Stimulated activated CD4-positive, alpha-beta T cell treated with anti-CD3 and anti-CD28 coated beads, Interleukin-4, amount 100 ng/mL, for 4 hours (primary cell): ENCODE measurements at regions not wholly inside any gene's neighbourhood (a gene's known extent, or its start where the extent isn't known, plus 50 kb on each side); places are given as distances from the start of the nearest gene placed in this dataset.

Experiments used
- DNase-seq, 2 experiments: peaks; one replicate each; pipeline ENCODE4 v3.0.0-alpha.2; 2020

DNA sequence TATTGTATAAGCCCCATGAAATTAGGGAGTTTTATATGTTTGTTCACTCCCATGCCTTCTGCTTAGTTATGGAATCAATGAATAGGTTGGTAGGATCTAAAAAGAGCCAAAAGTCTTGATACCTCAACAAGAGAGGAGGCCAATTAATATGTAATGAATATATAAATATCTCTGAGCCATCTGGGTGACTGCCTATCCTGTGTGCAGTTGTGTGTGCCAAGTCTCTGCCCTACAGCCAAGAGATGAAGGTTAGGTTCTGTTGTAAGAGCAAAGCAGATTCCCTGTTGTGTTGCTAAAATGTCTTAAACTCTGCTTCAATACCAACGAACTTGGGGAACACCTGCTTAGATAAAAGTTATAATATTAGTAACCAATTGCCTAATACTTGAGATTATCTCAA lies 61.8 kb upstream of the GORAB start:
- DNase-seq = no peak

GRCh38 chr1:170471398-170472053 lies 60.4 kb upstream of the GORAB start:
- DNase-seq = no peak

DNA sequence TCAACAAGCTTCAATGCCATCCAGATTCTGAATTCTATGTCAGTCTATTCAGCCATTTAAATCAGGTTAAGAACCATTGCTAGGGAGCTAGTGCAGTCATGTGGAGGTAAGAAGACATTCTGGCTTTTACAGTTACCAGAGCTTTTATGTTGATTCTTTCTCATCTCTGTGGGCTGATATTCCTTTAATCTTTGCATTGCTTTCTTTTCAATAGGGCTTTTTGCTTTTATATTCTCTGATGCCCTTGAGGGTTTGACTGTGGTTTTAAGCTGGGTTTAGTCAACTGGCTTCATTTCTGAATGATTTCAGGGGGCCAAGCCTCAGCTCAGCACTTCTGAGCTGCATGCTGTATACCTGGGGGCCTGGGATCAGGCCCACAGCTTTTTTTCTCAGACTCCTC lies 51.0 kb upstream of the GORAB start:
- no peak for DNase-seq
